Hematopoietic multipotent progenitor cell treated with erythropoietin and hydrocortisone succinate and interleukin-3 and kit ligand, for 4 days (in vitro differentiated cells): ENCODE measurements at regions not wholly inside any gene's neighbourhood (a gene's known extent, or its start where the extent isn't known, plus 50 kb on each side); places are given as distances from the start of the nearest gene placed in this dataset.
"Not testable (repeated sequence)": the region's sequence is repeated elsewhere in the genome, so short reads cannot be mapped to it uniquely, and the experiment has no call there.

Experiments used
- DNase-seq: peaks from one replicate; pipeline ENCODE4 v3.0.0-alpha.2; 2015

GRCh38 chr3:87867001-87867400 is 191.8 kb downstream of the CGGBP1 start:
- no peak for DNase-seq

- no peak for DNase-seq
These were observed 202.7 kb downstream of the CGGBP1 start for GRCh38 chr3:87856126-87856525.

GRCh38 chr3:87855616-87856015 is 203.2 kb downstream of the CGGBP1 start:
- DNase-seq, result no peak

GRCh38 chr3:87855211-87855610 is 203.6 kb downstream of the CGGBP1 start:
- DNase-seq, result no peak

GRCh38 chr3:87848003-87848402 is 210.8 kb downstream of the CGGBP1 start:
- peak; percentile 28 for DNase-seq

GRCh38 chr3:87837076-87837475 is 221.7 kb downstream of the CGGBP1 start:
- DNase-seq, result no peak

GRCh38 chr3:87836026-87836425 is 222.8 kb downstream of the CGGBP1 start:
- no peak for DNase-seq

GRCh38 chr3:87835236-87835635 is 223.6 kb downstream of the CGGBP1 start:
- DNase-seq, result peak; percentile 35

GRCh38 chr3:87834327-87834726 is 224.5 kb downstream of the CGGBP1 start:
- DNase-seq, result no peak

- DNase-seq, result peak; percentile 40
These were observed 225.8 kb downstream of the CGGBP1 start for GRCh38 chr3:87833039-87833377.

GRCh38 chr3:87828046-87828445 is 230.8 kb downstream of the CGGBP1 start:
- peak; percentile 82 for DNase-seq

GRCh38 chr3:87822563-87822962 is 236.2 kb downstream of the CGGBP1 start:
- no peak for DNase-seq

- not testable (repeated sequence) for DNase-seq
These were observed 245.3 kb downstream of the CGGBP1 start for GRCh38 chr3:87813503-87813902.

GRCh38 chr3:87811953-87812352 is 246.9 kb downstream of the CGGBP1 start:
- no peak for DNase-seq

- DNase-seq, result peak; percentile 62
These were observed 248.3 kb downstream of the CGGBP1 start for GRCh38 chr3:87810452-87811016.

GRCh38 chr3:87805670-87806069 is 253.1 kb downstream of the CGGBP1 start:
- no peak for DNase-seq

GRCh38 chr3:87801409-87801808 is 257.4 kb downstream of the CGGBP1 start:
- peak; percentile 53 for DNase-seq

- no peak for DNase-seq
These were observed 258.3 kb downstream of the CGGBP1 start for GRCh38 chr3:87800516-87800915.

- DNase-seq, result no peak
These were observed 260.2 kb downstream of the CGGBP1 start for GRCh38 chr3:87798567-87798947.

GRCh38 chr3:87797872-87798566 is 260.8 kb downstream of the CGGBP1 start:
- no peak for DNase-seq

- DNase-seq, result peak; percentile 54
These were observed 262.0 kb downstream of the CGGBP1 start for GRCh38 chr3:87796843-87797185.

- DNase-seq, result peak; percentile 92
These were observed 262.5 kb downstream of the CGGBP1 start for GRCh38 chr3:87796137-87796842.

- DNase-seq, result no peak
These were observed 263.1 kb downstream of the CGGBP1 start for GRCh38 chr3:87795701-87796100.

GRCh38 chr3:87793337-87793877 is 265.4 kb downstream of the CGGBP1 start:
- DNase-seq, result peak; percentile 62
